Astrocyte of the cerebellum (primary cell): ENCODE measurements at regions not wholly inside any gene's neighbourhood (a gene's known extent, or its start where the extent isn't known, plus 50 kb on each side); places are given as distances from the start of the nearest gene placed in this dataset.

Experiments
- DNase-seq: peaks from one replicate; pipeline ENCODE4 v3.0.0-alpha.2; 2011; ENCODE audit warnings: low read depth
- H3K4me3 ChIP-seq: 2 replicates; pipeline ENCODE4 v1.5.1; 2011; ENCODE audit warnings: mild to moderate bottlenecking, low read depth, low read length, moderate library complexity
- in situ Hi-C: cut with HindIII; loops from 2 replicates; pipeline ENCODE4 v1.10.0; 2017; ENCODE audit warnings: low sequenced_read_pairs
- TF ChIP-seq, protein P1 (sequence below): IDR thresholded peaks from 2 replicates; pipeline ENCODE4 v1.5.1; 2012; ENCODE audit warnings: low read length, low read depth, moderate library complexity, mild to moderate bottlenecking; ENCODE audit errors: missing control alignments

DNA sequence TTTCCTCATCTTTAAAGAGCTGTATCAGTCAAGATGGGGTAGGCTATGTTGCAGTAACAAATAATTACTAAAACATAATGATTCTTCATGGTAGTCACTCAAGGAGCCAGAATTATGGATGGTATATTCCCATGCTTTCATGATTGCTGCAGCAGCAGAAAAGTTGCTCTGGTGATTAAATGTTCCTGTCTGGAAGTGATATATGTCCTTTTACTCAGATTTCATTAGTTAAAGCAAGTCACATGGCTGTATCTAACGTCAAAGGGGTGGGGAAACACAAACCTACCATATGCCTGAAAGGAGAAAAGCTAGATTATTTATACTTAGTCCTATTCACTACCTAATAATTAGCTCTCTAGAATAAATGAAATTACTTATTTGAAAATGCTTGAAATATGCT is 594.7 kb downstream of the SOX5 start:
- DNase-seq, result no peak
- in situ Hi-C loops, result no loop called here
- TF ChIP-seq, protein P1, sequence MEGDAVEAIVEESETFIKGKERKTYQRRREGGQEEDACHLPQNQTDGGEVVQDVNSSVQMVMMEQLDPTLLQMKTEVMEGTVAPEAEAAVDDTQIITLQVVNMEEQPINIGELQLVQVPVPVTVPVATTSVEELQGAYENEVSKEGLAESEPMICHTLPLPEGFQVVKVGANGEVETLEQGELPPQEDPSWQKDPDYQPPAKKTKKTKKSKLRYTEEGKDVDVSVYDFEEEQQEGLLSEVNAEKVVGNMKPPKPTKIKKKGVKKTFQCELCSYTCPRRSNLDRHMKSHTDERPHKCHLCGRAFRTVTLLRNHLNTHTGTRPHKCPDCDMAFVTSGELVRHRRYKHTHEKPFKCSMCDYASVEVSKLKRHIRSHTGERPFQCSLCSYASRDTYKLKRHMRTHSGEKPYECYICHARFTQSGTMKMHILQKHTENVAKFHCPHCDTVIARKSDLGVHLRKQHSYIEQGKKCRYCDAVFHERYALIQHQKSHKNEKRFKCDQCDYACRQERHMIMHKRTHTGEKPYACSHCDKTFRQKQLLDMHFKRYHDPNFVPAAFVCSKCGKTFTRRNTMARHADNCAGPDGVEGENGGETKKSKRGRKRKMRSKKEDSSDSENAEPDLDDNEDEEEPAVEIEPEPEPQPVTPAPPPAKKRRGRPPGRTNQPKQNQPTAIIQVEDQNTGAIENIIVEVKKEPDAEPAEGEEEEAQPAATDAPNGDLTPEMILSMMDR, result no peak
- no peak overlapping the region for H3K4me3 ChIP-seq

DNA sequence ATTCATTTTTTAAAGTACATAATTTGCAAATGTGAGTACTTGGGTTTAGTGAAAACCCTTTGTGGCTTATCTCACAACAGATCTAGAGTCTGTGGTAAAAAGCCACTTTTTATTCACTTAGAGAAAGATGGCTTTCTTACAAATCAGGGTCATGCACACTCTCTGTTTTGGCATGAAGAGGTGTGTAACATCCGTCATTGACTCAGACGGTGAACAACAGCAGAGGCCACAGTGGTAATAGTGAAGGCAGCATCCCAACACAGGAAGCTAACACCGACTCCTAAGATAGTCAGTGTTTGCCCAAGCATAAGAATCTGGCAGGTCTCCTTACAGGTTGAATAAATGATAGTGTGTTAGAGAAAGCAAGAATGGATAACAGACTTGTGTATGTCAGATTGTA is 593.0 kb downstream of the SOX5 start:
- DNase-seq, result no peak
- no peak overlapping the region for H3K4me3 ChIP-seq
- in situ Hi-C loops, result no loop called here
- TF ChIP-seq, protein P1, result no peak

DNA sequence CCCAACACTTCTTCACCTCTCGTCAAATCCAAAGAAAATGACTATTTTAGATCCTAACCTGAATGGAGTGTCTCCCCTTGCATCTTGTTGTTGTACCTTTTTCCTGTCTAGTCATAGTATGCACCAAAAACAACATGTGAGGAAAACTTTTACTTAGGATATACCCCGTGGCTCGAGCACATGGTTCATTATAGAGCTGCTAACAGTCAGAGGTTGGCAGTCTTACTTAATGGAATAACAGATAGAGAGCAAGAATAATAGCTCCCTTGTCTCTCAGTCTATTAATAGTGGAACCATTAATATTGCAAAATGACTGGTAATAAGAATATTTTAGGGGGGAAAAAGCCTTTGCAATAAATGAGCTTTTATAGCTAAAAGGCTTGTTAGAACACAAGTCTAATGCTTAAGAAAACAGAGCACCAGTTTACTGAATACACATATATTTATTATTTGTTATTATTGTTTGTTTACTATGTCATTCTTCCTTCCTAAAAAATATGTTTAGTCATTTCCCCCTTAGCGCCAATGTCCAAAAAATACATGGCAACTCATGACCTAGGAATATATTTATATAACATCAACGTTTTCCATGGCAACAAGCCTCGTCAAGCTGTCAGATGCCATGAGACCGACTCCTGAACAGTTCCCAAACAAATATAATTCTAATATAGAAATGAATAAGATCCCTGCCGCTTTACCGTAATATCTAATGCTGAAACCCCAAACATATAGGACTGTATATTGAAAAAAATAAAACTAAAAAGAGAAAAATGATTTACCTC is 592.4 kb downstream of the SOX5 start:
- H3K4me3 ChIP-seq, result no peak overlapping the region
- no peak for DNase-seq
- in situ Hi-C loops, result no loop called here
- TF ChIP-seq, protein P1, result no peak

DNA sequence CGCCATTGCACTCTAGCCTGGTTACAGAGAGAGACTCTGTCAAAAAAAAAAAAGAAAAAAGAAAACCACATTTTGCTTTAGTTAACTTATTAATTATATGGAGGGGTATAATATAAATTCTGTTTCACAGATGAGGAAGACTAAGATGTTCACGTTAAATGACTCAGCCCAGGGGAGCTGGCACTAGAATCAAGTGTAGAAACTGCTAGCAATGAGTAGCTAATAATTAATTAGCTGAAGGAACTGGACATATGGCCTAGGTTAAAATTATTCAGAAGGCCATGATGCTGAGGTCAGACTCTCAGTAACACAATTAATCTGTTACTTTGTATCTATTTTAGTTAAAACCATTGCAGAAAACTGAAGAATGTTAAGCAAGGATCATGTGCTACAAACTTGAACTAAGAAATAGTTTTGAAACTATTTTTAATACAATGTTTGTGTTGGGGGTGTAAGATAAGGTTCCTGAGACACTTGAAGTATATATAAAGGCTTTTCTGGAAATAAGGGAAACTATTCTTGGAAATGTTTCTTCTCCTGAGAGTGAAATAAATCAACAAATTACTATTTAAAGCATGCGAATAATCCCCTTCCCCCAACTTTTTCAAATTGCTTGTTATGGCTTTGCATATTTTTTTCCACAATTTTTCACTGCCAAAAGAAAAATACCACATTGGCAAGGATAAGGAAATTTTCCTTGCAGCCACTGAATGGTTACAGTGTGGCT is 589.3 kb downstream of the SOX5 start:
- DNase-seq, result no peak
- TF ChIP-seq, protein P1, result no peak
- H3K4me3 ChIP-seq, result no peak overlapping the region
- in situ Hi-C loops, result no loop called here

DNA sequence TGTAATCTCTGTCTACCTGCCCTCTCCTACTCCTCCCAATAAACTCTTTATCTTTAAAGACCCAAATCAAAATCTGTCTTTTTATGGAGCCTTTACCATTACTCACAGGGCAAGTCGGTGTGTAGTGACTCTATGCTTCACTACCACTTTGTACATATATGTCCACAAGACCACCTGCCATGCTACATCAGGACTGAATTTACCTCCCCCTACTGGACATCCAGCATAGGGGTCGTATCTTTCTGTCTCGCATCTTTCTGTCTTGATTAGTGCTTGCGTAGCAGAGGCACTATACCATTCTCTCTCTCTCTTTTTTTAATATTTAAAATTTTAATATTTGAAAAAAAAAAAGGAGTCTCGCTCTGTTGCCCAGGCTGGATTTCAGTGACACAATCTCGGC is 587.5 kb downstream of the SOX5 start:
- no peak overlapping the region for H3K4me3 ChIP-seq
- no peak for DNase-seq
- in situ Hi-C loops, result no loop called here
- TF ChIP-seq, protein P1, result peak; percentile 10

DNA sequence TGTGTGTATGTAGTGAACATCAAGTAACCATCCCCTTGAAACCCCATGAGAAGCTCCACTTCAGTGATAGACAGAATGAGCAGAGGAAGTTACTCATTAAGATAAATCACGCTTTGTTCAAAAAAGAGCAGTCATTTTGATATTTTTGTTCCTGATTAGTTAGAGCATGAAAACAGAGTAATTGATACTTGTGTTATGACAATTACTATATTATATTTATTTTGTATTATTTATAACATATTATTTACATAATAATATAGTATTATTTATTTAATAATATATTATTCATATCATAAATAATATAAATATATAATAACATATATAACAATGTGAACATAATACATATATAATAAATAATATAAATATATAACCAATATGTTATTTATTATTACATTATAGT is 580.9 kb downstream of the SOX5 start:
- DNase-seq, result no peak
- in situ Hi-C loops, result no loop called here
- TF ChIP-seq, protein P1, result no peak
- no peak overlapping the region for H3K4me3 ChIP-seq
